RWPE1 (cell line): ENCODE measurements at regions not wholly inside any gene's neighbourhood (a gene's known extent, or its start where the extent isn't known, plus 50 kb on each side); places are given as distances from the start of the nearest gene placed in this dataset.
A peak's percentile ranks its signal among the peaks of the same experiment; 100 is the strongest.

Experiments used
- CTCF ChIA-PET: fragments of 350-600 bp; sonication (Branson Sonifier 250); formaldehyde crosslinking; extraction: SDS; loops from one replicate; lab custom pipeline; 2021; lab: Yijun Ruan, JAX
- POLR2A ChIA-PET: fragments of 400-600 bp; formaldehyde crosslinking; extraction: SDS; loops from one replicate; lab custom pipeline; 2020; ENCODE audit warnings: antibody characterized with exemption; ENCODE audit not compliant: low non-redundant PET; lab: Yijun Ruan, JAX
- DNase-seq: peaks from one replicate; pipeline ENCODE4 v3.0.0; 2012; ENCODE audit warnings: low spot score
- H3K27ac ChIP-seq: fragments of 450-650 bp; 2 replicates; pipeline ENCODE4 v1.5.1; 2017
- CTCF ChIP-seq: fragments of 450-650 bp; conservative IDR thresholded peaks from 2 replicates; pipeline ENCODE4 v1.5.1; 2017; ENCODE audit warnings: low read depth, mild to moderate bottlenecking

- TF ChIP-seq CTCF = no peak
- ChIA-PET POLR2A (no interaction called here), CTCF (no interaction called here)
- H3K27ac ChIP-seq = no peak overlapping the region
- DNase-seq = no peak
Observed at GRCh38 chr14:87497301-87497700, 495.7 kb downstream of the GALC start.

GRCh38 chr14:87494010-87494409 lies 499.0 kb downstream of the GALC start:
- H3K27ac ChIP-seq = no peak overlapping the region
- TF ChIP-seq CTCF = no peak
- POLR2A ChIA-PET = no interaction called here
- DNase-seq = no peak
- CTCF ChIA-PET = no interaction called here

GRCh38 chr14:87492561-87492960 lies 500.4 kb downstream of the GALC start:
- CTCF ChIA-PET = no interaction called here
- POLR2A ChIA-PET = no interaction called here
- no peak overlapping the region for H3K27ac ChIP-seq
- DNase-seq = no peak
- no peak for TF ChIP-seq CTCF

- no peak for TF ChIP-seq CTCF
- CTCF ChIA-PET = no interaction called here
- H3K27ac ChIP-seq = no peak overlapping the region
- POLR2A ChIA-PET = no interaction called here
- peak; percentile 64 for DNase-seq
Observed at GRCh38 chr14:87491816-87492215, 501.2 kb downstream of the GALC start.

GRCh38 chr14:87489196-87489819 lies 503.7 kb downstream of the GALC start:
- POLR2A ChIA-PET = no interaction called here
- CTCF ChIA-PET = no interaction called here

More at GRCh38 chr14:87489196-87489819, 503.7 kb downstream of the GALC start:
- no peak overlapping the region for H3K27ac ChIP-seq
- no peak for DNase-seq
- TF ChIP-seq CTCF = no peak
